H9 (cell line): ENCODE measurements at regions not wholly inside any gene's neighbourhood (a gene's known extent, or its start where the extent isn't known, plus 50 kb on each side); places are given as distances from the start of the nearest gene placed in this dataset.

Experiments
- DNase-seq: peaks from one replicate; pipeline ENCODE4 v3.0.0-alpha.2; 2017
- H2AFZ ChIP-seq: one replicate; pipeline ENCODE4 v1.6.1; 2013; ENCODE audit warnings: mild to moderate bottlenecking, low read length, control low read depth, moderate library complexity
- H2AK5ac ChIP-seq: 2 replicates; pipeline ENCODE4 v1.6.1; 2013; ENCODE audit warnings: low read length, control low read depth, mixed read lengths; ENCODE audit not compliant: insufficient read length
- H2BK120ac ChIP-seq: one replicate; pipeline ENCODE4 v1.6.1; 2013; ENCODE audit warnings: low read depth, mild to moderate bottlenecking, low read length, control low read depth, inconsistent platforms; ENCODE audit not compliant: poor library complexity, severe bottlenecking
- H2BK12ac ChIP-seq: 2 replicates; pipeline ENCODE4 v1.6.1; 2013; ENCODE audit warnings: low read length, control low read depth, mixed read lengths, low read depth; ENCODE audit not compliant: insufficient read length
- H2BK15ac ChIP-seq: 2 replicates; pipeline ENCODE4 v1.6.1; 2013; ENCODE audit warnings: low read depth, low read length, control low read depth
- H2BK20ac ChIP-seq: one replicate; pipeline ENCODE4 v1.6.1; 2013; ENCODE audit warnings: low read depth, mild to moderate bottlenecking, low read length, control low read depth, inconsistent platforms; ENCODE audit not compliant: poor library complexity, severe bottlenecking
- H2BK5ac ChIP-seq: 2 replicates; pipeline ENCODE4 v1.6.1; 2013; ENCODE audit warnings: low read length, control low read depth, mixed read lengths; ENCODE audit not compliant: insufficient read length
- H3K14ac ChIP-seq: 2 replicates; pipeline ENCODE4 v1.6.1; 2013; ENCODE audit warnings: low read length, control low read depth; ENCODE audit not compliant: insufficient read depth
- H3K18ac ChIP-seq: 2 replicates; pipeline ENCODE4 v1.6.1; 2013; ENCODE audit warnings: low read depth, mild to moderate bottlenecking, mixed read lengths, low read length, control low read depth; ENCODE audit not compliant: insufficient read length
- H3K23ac ChIP-seq: 2 replicates; pipeline ENCODE4 v1.6.1; 2013; ENCODE audit warnings: low read length, control low read depth, mixed read lengths, low read depth; ENCODE audit not compliant: insufficient read length
- H3K23me2 ChIP-seq: 2 replicates; pipeline ENCODE4 v1.6.1; 2013; ENCODE audit warnings: low read depth, mild to moderate bottlenecking, mixed read lengths, low read length, control low read depth; ENCODE audit not compliant: insufficient read length, poor library complexity, severe bottlenecking
- H3K27ac ChIP-seq: 2 replicates; pipeline ENCODE4 v1.5.1; 2013; ENCODE audit warnings: low read length, control low read depth, mixed read lengths, low read depth; ENCODE audit not compliant: insufficient read length
- H3K27me3 ChIP-seq: 2 replicates; pipeline ENCODE4 v1.6.1; 2013; ENCODE audit warnings: low read length, control low read depth, inconsistent platforms; ENCODE audit not compliant: insufficient read depth
- H3K4ac ChIP-seq: 2 replicates; pipeline ENCODE4 v1.6.1; 2013; ENCODE audit warnings: low read depth, mild to moderate bottlenecking, control low read depth, inconsistent platforms, low read length, moderate library complexity
- H3K4me1 ChIP-seq: 2 replicates; pipeline ENCODE4 v1.6.1; 2013; ENCODE audit warnings: low read length, control low read depth, inconsistent platforms; ENCODE audit not compliant: insufficient read depth
- H3K4me2 ChIP-seq: 2 replicates; pipeline ENCODE4 v1.6.1; 2013; ENCODE audit warnings: low read length, control low read depth, mixed read lengths; ENCODE audit not compliant: insufficient read length, insufficient read depth
- H3K56ac ChIP-seq: 2 replicates; pipeline ENCODE4 v1.6.1; 2013; ENCODE audit warnings: low read depth, mild to moderate bottlenecking, mixed read lengths, low read length, control low read depth; ENCODE audit not compliant: insufficient read length
- H3K79me1 ChIP-seq: 2 replicates; pipeline ENCODE4 v1.6.1; 2013; ENCODE audit warnings: low read depth, mild to moderate bottlenecking, moderate library complexity, low read length, control low read depth, inconsistent platforms; ENCODE audit not compliant: insufficient read depth, poor library complexity, severe bottlenecking
- H3K79me2 ChIP-seq: 2 replicates; pipeline ENCODE4 v1.6.1; 2013; ENCODE audit warnings: low read length, control low read depth, inconsistent platforms; ENCODE audit not compliant: insufficient read depth
- H3K9ac ChIP-seq: 2 replicates; pipeline ENCODE4 v1.6.1; 2013; ENCODE audit warnings: low read length, control low read depth, mixed read lengths; ENCODE audit not compliant: insufficient read length; ENCODE audit errors: extremely low read depth
- H3K9me3 ChIP-seq: one replicate; pipeline ENCODE4 v1.6.1; 2013; ENCODE audit warnings: low read depth, low read length, inconsistent platforms; ENCODE audit not compliant: control insufficient read depth
- H3T11ph ChIP-seq: one replicate; pipeline ENCODE4 v1.6.1; 2013; ENCODE audit warnings: mild to moderate bottlenecking, low read length, control low read depth, inconsistent platforms
- H4K20me1 ChIP-seq: one replicate; pipeline ENCODE4 v1.6.1; 2013; ENCODE audit not compliant: control insufficient read depth, insufficient read length, insufficient read depth
- H4K5ac ChIP-seq: 2 replicates; pipeline ENCODE4 v1.6.1; 2013; ENCODE audit warnings: low read depth, mild to moderate bottlenecking, mixed read lengths, low read length, control low read depth; ENCODE audit not compliant: insufficient read length
- H4K8ac ChIP-seq: replicated peaks from 2 replicates; pipeline ENCODE4 v1.6.1; 2013; ENCODE audit warnings: low read length, control low read depth, mixed read lengths, low read depth; ENCODE audit not compliant: insufficient read length
- H4K91ac ChIP-seq: 2 replicates; pipeline ENCODE4 v1.6.1; 2013; ENCODE audit warnings: low read depth, mild to moderate bottlenecking, moderate library complexity, mixed read lengths, low read length, control low read depth; ENCODE audit not compliant: insufficient read length
- H3K27ac Mint-ChIP-seq, 3 experiments: 2 replicates in 2 of 3; 3 replicates in 1 of 3; pipeline ENCODE4 v1.8.0; 2020 to 2021; ENCODE audit warnings: mixed read lengths in 3 of 3, mild to moderate bottlenecking in 1 of 3, moderate library complexity in 1 of 3
- H3K27me3 Mint-ChIP-seq: 2 replicates; pipeline ENCODE4 v1.8.0; 2021; ENCODE audit warnings: low read depth, mild to moderate bottlenecking, moderate library complexity, mixed read lengths
- H3K36me3 Mint-ChIP-seq, 3 experiments: 2 replicates in 2 of 3; 3 replicates in 1 of 3; pipeline ENCODE4 v1.8.0; 2020 to 2021; ENCODE audit warnings: low read depth in 3 of 3, mixed read lengths in 3 of 3; ENCODE audit not compliant: insufficient read depth in 1 of 3
- H3K4me1 Mint-ChIP-seq, 2 experiments: 2 replicates each; pipeline ENCODE4 v1.8.0; 2020; ENCODE audit warnings: mixed read lengths in 2 of 2
- H3K4me3 Mint-ChIP-seq, 2 experiments: 2 replicates in 1 of 2; 3 replicates in 1 of 2; pipeline ENCODE4 v1.8.0; 2020 to 2021; ENCODE audit warnings: mild to moderate bottlenecking in 2 of 2, mixed read lengths in 2 of 2, moderate library complexity in 1 of 2
- H3K9me3 Mint-ChIP-seq, 2 experiments: 2 replicates in 1 of 2; 3 replicates in 1 of 2; pipeline ENCODE4 v1.8.0; 2020; ENCODE audit warnings: mild to moderate bottlenecking in 2 of 2, mixed read lengths in 2 of 2, moderate library complexity in 1 of 2
- WGBS: extraction: QIAGEN DNeasy Blood & Tissue Kit; methylation state at CpG from one replicate; pipeline ENCODE4 v1.1.7; 2013; ENCODE audit warnings: missing lambda C conversion rate, low lambda C conversion rate, mixed read lengths; ENCODE audit not compliant: insufficient read length; ENCODE audit errors: extremely low coverage; 5-methylcytosine and 5-hydroxymethylcytosine counted together
- TF ChIP-seq, protein P1 (sequence below): fragments of 200-600 bp; sonication (generic); conservative IDR thresholded peaks from 3 replicates; pipeline ENCODE4 v1.8.0; 2021; ENCODE audit warnings: antibody characterized with exemption, mild to moderate bottlenecking

GRCh38 chr12:65605019-65605418 is 219.3 kb upstream of the HMGA2 start:
- no peak for DNase-seq

More at GRCh38 chr12:65605019-65605418, 219.3 kb upstream of the HMGA2 start:
- Histone ChIP-seq H3K79me1 (no peaks in the 10 kb centered on the region), H2BK12ac (no peak overlapping the region), H4K91ac (no peak overlapping the region), H3K18ac (no peak overlapping the region), H4K8ac (no peak overlapping the region), H3T11ph (no peak overlapping the region), H2BK5ac (no peak overlapping the region), H2BK15ac (no peak overlapping the region), H2AFZ (no peak overlapping the region), H3K27me3 (no peaks in the 10 kb centered on the region), H3K4me1 (peaks cover 3% of the 10 kb centered on the region; the same call in 1 of the 2 replicates), H3K79me2 (no peaks in the 10 kb centered on the region; the same call in 1 of the 2 replicates), H3K23me2 (no peaks in the 10 kb centered on the region), H2BK20ac (no peak overlapping the region), H3K27ac (no peak overlapping the region), H2BK120ac (no peak overlapping the region), H2AK5ac (no peak overlapping the region), H3K4ac (no peak overlapping the region), H3K9ac (no peak overlapping the region), H4K20me1 (no peaks in the 10 kb centered on the region), H4K5ac (no peak overlapping the region), H3K4me2 (no peak overlapping the region), H3K56ac (no peak overlapping the region), H3K14ac (no peak overlapping the region), H3K9me3 (no peaks in the 10 kb centered on the region), H3K23ac (no peak overlapping the region)
- Mint-ChIP-seq H3K27me3 (no peaks in the 10 kb centered on the region), H3K27ac (no peak overlapping the region), H3K4me1 (peaks cover 11 to 13% of the 10 kb centered on the region in 2 experiments), H3K4me3 (no peak overlapping the region), H3K9me3 (no peaks in the 10 kb centered on the region), H3K36me3 (no peaks in the 10 kb centered on the region; a peak in 1 of 7 replicates)
- TF ChIP-seq, protein P1, sequence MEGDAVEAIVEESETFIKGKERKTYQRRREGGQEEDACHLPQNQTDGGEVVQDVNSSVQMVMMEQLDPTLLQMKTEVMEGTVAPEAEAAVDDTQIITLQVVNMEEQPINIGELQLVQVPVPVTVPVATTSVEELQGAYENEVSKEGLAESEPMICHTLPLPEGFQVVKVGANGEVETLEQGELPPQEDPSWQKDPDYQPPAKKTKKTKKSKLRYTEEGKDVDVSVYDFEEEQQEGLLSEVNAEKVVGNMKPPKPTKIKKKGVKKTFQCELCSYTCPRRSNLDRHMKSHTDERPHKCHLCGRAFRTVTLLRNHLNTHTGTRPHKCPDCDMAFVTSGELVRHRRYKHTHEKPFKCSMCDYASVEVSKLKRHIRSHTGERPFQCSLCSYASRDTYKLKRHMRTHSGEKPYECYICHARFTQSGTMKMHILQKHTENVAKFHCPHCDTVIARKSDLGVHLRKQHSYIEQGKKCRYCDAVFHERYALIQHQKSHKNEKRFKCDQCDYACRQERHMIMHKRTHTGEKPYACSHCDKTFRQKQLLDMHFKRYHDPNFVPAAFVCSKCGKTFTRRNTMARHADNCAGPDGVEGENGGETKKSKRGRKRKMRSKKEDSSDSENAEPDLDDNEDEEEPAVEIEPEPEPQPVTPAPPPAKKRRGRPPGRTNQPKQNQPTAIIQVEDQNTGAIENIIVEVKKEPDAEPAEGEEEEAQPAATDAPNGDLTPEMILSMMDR, result no peak
- WGBS, result no CpG with 5 or more reads among the region's 2 CpGs
